ENCODE measurements at regions not wholly inside any gene's neighbourhood (a gene's known extent, or its start where the extent isn't known, plus 50 kb on each side); places are given as distances from the start of the nearest gene placed in this dataset.

DNA sequence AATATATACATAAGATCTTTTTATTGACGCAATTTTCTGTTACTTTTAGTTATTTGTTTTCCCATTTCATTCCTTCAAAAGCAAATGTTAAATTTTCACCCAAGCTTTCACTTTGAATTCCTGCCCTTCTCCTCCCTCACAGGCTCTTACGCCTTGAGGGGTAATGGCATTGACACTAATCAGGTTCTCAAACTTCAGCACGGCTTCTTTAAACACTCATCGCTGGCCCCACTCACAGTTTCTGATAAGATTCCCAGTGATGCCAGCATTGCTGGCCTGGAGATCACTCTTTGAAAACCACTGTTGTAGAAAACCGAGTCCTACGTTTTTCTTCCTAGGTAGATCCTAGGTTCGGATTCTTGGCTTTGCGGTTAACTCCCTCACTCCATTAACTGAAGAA is 105.6 kb upstream of the EPB41L3 start:
- no peak overlapping the region for H3K27ac ChIP-seq
- DNase-seq (ENCODE audit: low read depth, low spot score) = no peak

DNA sequence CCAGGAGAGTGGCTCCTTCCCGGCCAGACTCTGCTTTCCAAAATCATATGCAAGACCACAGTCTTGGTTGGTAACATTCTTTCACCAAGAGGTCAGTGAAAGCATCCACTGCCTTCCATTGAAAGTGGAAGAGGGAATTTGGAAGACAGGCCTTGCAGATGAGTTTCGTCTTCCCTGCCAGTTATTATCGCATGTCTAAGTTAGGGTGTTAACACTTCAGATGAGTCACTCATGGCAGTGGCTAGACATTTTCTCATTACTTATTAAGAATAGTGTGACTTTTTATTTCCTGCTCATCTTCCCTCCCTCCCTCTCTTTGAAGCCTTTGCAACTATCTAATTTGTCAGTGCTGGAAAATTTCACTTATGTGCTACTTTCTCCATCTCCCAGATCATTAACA is 102.9 kb upstream of the EPB41L3 start:
- DNase-seq (ENCODE audit: low read depth, low spot score) = no peak
- H3K27ac ChIP-seq = no peak overlapping the region

DNA sequence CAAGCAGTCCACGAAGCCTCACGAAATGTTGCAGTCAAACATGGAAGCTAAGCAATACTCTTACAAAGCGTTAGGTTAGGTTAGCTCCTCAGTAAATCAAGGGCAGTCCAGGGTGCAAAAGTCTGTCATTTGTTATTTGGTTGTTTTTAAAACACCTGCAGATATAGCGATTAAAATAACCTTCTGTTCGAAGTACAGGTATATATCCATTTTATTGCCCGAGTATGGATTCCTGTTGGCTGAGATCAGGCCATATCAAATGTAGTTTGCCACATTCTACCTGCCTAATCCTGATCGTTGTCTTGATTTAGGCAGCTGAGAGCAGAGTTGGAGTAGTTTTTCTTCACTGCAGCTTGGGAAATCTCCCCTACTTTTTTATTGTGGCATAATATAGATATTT is 99.5 kb upstream of the EPB41L3 start:
- no peak overlapping the region for H3K27ac ChIP-seq
- no peak for DNase-seq (ENCODE audit: low read depth, low spot score)

DNA sequence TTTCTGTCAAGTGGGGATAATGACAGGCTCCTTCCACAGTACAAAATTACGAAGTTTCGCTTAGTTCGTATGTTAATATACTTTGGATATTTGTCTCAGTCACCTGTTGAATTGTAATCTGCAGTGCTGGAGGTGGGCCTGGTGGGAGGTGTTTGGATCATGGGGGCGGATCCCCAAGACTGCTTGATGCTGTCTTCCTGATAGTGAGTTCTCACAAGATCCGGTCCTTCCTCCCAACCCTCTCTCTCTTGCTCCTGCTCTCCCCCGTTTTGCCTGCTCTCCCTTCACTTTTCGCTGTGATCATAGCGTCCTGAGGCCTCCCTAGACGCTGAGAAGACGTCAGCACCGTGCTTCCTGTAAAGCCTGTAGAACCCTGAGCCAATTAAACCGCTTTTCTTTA is 97.1 kb upstream of the EPB41L3 start:
- H3K27ac ChIP-seq = no peak overlapping the region
- DNase-seq (ENCODE audit: low read depth, low spot score) = no peak

DNA sequence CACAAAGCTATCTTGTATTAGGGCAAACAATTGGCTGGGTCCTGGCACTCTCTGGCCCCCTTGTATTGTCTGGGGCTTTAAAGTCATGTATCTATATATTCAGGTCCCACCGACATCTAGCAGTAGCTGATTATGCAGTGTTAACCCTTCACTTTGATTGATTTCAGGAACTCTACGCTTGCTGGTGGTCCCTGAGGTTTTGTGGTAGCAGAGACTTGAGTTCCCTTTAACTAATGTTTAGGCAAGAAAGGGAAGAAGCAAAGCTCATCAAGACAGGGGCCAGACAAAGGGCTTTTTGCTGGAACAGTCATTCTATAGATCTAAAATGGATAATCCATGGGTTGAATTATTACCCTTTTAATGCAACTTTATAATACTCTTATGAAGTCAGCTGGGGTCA is 95.3 kb upstream of the EPB41L3 start:
- DNase-seq (ENCODE audit: low read depth, low spot score) = no peak
- H3K27ac ChIP-seq = no peak overlapping the region

DNA sequence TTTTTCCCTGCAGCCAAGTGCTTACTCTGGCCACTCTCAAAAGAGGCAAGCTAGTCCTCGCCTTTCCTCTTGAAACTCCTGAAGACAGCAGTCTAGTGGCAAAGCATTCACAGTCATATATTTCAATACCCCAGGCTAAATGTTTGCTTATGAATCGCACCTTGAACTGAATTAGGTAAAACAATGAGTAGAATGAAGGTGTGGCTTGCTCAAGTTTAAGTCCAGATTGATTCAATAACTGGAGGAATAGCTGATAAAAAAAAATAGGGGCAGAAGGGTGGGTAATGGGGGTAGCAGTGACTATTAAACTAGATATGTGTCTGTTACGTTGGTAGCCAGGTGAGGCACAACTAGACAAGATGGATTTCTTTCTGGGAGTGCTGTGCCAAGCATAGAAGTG is 88.2 kb upstream of the EPB41L3 start:
- no peak overlapping the region for H3K27ac ChIP-seq
- DNase-seq (ENCODE audit: low read depth, low spot score) = no peak

DNA sequence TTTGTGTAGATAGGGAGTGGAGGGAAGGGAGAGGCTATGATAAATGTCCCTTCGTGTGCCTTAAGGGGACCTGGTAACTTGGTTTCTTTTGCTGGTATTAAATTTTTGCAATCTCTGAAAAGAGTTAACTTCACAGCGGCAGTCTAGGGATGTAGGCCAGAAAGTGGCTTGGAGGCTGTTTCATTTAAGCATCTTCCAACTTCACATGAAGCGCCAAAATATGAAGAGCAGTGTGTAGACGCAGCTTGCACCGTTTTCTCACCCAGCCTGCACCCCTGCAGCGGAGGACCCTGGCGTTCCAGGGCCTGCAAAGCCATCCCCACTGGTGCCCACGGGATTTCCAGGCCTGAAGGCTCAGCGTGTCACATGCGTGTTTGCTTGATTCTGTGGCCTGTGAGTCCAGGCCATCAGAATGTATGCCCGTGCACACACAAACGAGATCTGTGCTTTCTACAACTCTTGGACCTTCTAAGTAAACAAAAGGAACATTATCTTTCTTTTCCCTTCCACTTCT is 87.2 kb upstream of the EPB41L3 start:
- no peak for DNase-seq (ENCODE audit: low read depth, low spot score)
- H3K27ac ChIP-seq = no peak overlapping the region

DNA sequence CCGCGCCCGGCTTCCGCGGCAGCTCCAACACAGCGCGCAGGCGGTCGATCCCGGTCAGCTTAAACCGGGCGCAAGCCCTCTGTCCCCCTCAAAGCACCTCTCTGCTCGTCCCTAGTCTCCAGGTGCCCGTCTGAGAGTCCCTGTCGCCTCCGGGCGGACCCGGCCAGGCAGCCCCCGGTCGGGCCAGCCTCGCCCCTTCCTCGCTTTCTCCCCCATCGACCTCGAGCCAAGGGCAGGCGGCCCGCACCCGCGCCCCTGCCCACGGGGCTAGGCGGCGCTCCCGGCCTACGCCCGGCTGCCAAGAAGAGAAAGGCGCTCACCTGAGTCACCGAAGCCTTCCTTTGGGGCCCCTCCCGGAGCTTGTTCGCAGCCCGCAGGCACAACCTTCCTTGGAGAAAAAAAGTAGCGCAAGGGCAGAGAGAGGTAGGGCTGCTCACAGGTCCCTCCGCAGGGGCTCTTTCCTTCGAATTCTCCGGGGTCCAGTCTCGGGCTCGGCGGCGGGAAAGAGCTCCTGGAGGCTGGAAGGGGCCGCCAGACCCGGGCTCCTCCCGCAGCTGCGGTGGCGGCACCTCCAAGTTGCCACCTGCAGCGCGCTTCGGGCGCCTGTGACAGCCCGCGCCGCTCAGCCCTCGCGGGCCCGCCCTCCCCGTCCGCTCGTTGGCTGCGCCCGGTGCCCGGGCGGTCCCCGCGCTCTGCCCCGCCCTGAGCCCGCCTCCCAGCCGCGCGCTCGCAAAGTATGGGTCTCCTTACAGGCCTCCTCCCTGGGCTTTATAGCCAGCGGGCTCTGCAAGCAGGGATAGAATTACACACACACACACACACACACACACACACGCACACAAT is 86.5 kb upstream of the EPB41L3 start:
- no peak for DNase-seq (ENCODE audit: low read depth, low spot score)
- H3K27ac ChIP-seq = no peak overlapping the region

DNA sequence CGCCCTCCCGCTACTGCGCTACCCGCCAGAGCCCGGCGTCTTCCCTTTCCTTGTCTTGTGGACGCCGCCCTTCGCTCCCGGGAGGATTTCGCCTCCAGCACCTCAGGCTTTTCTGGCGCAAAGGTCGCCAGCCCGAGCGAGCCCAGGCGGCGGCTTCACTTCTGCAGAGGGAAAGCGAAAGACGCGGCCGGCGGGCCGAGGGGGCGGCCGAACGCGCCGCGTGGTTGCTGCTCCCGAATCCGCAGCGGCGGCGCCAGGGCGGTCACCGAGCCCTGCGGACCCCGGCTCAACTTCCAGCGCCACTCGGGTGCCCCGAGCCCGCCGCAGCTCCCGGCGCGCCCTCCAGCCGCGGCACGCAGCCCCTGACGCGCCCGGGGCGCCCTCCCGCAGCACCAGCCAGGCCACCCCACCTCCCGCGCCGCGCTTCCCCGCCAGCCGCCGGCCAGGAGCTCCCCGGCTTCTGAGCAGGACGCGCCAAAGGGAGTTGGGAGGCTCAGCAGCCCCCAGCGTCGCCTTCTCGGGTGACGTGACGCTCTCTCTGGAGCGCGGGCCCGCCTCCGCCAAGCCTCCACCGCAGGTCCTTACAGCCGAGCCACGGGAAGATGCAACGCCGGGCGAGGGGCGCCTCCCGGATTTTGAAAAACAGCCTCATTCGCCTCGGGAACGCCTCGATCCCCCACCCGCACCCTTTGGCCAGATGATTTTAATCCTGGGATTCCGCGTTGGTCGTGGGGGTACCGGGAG is 84.9 kb upstream of the EPB41L3 start:
- DNase-seq (ENCODE audit: low read depth, low spot score) = no peak
- H3K27ac ChIP-seq = no peak overlapping the region

DNA sequence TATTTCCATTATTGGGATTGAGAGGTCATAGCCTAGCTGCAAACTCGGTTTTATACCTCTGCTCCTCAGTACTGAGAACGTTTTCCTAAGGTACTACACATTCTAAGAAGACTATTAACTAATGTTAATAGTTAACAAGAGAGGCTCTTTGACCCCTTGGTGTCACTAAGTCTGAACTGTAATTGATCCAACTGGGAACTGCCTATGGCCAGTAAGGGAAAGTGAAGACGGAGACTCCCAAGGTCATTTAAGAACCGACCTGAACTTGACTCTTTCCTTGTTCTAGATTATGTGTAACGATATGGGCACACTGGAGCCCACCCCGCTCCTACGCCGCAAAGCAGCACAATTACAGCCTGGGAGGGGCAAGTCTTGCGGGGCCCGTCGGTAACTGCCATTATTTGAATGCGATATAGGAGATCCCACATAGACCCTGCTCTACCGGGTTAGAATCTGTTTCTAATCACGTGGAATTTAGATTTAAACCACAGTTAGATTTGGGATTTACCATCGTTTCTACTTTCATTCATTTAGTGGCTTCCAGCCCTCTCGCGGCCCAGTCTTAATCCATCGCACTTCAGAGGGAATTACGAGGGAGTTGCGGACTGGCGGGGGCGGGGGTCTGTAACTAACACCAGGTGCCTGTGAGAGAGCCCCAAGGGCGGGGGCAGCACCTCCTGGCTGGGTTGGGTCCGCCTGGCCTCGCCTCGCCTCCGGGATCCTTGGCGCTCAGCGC is 84.1 kb upstream of the EPB41L3 start:
- no peak overlapping the region for H3K27ac ChIP-seq
- DNase-seq (ENCODE audit: low read depth, low spot score) = no peak

DNA sequence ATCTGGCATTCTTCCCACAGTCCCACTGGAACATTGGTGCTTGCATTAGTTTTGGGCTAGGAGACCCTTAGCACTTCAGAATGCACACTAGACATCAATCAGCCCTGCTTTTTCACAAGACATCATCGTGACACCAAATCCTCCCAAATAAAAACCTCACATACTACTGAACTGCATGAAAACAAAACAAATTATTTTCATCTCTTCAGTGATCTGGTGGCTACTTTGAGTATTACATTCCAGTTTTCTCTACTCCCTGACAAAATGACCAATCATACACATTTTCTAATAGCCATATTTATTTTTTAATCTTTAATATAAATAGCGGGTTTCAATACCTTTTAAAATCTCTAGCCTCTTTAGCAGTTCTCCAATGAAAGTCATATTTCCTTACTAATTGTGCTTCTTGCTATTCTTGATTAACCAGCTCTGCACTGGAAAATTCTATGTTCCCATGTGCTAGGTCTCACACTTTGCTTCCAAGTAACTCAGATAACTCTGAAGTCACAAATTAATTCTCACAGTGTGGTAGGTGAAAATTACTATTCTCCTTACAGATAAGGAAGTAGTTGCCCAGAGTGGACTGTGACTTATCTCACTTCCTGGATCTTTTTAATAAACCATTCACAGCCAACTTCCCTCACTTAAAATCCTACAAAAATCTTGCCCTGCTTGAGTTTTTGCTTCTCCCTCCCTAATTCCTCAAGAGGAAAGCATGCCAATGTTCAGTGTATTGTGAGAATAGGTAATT is 82.5 kb upstream of the EPB41L3 start:
- no peak for DNase-seq (ENCODE audit: low read depth, low spot score)
- no peak overlapping the region for H3K27ac ChIP-seq

DNA sequence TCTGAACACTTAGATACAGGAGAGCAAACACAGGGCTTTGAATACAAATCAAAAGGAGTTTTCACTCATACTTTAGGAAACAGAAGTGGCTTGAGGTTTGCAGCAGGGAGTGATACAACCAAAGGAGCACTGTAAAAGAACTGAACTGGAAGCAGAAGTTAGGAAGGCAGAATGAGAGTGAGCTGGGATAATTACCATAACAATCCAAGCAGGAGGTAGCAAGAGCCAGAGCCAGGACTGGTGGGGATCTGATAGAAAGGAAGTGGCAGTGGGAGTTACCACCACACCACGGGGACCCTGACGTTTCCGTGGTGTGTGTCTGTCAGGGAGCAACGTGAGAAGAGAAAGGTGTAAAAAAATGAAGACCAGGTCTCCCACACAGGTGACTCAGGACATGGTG is 81.3 kb upstream of the EPB41L3 start:
- H3K27ac ChIP-seq = no peak overlapping the region
- no peak for DNase-seq (ENCODE audit: low read depth, low spot score)

DNA sequence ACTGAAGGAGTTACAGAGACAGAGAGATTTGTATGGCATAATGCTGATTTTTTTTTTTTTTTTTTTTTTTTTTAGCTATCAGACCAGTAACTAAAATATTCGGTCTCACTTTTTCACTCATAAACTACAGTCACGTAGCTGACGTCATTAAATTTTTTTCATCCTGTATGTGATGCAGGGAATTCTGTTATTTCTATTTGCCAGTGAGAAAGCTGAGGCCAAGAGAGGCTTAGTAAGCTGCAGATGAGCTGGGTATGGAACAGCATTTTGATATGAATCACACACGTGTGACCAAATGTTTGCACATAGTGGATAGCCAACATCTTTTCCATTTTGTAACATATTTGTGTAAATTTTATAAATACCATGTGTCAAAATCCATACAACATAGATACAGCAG is 79.1 kb upstream of the EPB41L3 start:
- DNase-seq (ENCODE audit: low read depth, low spot score) = no peak
- H3K27ac ChIP-seq = no peak overlapping the region

DNA sequence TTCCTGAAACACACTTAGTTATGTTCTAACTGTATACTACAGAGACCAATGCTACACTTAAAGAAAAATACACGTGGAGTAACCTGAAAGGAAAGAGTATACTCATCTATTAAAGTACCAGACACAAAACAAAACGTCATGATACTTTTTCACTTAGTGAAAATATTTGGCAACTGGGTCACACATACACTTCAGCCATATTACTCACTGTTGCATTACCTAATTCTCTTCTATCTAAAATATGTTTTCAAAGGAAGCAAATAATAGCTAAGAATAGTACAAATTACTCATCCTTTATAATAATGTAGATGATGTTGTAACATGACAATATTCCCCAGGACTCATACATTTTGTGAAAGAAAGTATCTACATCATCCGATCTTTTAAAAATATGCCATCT is 76.5 kb upstream of the EPB41L3 start:
- H3K27ac ChIP-seq = no peak overlapping the region
- DNase-seq (ENCODE audit: low read depth, low spot score) = peak; percentile 14

DNA sequence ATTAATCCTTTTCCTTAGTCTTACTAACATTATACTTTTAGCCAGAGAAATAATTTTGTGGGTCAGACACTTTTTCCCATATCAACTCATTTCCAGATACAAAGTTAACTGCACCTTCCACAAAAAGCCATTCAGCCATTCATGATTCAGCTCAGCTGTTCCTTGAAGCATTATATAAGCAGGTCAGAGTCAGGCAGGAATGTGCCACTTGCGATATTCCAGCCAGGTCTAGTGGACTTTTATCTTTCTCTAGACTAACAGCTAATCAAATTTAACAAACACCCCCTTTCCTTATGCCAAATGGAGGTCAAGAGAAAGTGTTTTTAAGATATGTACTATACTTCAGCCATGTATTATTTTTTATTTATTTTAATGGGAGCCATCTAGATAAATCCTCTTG is 75.6 kb upstream of the EPB41L3 start:
- DNase-seq (ENCODE audit: low read depth, low spot score) = no peak
- no peak overlapping the region for H3K27ac ChIP-seq

DNA sequence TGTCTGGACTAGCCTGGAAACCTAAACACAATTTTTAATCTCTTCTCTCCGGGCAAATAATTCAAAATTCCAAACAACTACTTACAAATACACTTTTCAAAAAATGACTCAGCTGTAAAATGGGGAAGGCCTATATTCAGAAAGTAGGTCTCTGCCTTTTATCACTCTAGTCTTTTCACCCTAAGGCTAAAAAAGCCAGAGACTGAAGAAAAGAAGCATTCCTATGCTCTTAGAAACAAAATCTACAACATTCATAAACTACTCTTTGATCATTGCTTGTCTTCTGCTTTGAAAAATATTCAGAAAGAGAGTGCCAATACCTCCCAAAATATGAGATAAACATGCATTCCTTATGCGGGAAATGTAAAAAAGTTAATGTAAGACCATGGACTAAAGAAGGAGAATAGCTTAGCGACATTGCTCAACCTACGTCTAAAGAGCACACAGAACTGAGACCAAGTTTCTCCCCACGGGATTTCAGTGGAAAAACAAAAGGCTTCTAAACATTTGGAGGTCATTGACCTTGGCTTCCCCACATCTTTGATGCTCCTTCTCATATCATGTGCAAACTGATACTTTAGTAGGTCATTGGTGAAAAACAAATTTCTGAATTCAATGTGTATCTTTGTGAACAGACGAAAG is 74.4 kb upstream of the EPB41L3 start:
- H3K27ac ChIP-seq = no peak overlapping the region
- no peak for DNase-seq (ENCODE audit: low read depth, low spot score)

DNA sequence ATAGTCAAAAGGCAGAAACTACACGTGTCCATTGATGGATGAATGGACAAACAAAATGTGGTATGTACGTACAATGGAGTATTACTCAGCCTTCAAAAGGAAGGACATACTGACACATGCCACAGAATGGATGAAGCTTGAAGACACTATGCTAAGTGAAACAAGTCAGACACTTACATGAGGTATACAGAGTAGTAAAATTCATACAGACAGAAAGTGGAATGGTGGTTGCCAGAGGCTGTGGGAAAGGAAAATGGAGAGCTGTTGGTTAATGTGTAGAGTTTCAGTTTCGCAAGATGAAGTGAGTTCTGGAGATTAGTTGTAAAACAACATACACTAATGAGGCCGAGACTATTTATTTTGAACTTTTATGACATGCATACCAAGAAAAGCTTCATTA is 67.4 kb upstream of the EPB41L3 start:
- DNase-seq (ENCODE audit: low read depth, low spot score) = no peak
- H3K27ac ChIP-seq = no peak overlapping the region

DNA sequence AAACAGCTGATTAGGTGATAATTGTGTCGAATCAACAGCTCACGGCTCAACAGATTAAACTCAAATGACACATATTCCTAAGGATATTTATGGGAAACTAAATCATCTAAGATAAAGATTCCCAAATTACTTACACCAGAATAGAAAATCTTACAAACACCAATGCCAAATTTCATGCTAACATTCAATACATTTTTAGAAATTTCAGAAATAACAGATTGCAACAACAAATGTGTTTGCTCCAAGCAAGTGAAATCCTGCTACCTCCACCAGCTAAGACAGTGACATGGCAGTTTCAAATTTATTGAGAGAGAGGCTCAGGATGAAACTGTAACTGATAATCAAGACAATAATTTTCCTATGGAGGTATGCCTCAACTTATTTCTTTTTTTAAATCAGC is 65.0 kb upstream of the EPB41L3 start:
- no peak overlapping the region for H3K27ac ChIP-seq
- no peak for DNase-seq (ENCODE audit: low read depth, low spot score)

DNA sequence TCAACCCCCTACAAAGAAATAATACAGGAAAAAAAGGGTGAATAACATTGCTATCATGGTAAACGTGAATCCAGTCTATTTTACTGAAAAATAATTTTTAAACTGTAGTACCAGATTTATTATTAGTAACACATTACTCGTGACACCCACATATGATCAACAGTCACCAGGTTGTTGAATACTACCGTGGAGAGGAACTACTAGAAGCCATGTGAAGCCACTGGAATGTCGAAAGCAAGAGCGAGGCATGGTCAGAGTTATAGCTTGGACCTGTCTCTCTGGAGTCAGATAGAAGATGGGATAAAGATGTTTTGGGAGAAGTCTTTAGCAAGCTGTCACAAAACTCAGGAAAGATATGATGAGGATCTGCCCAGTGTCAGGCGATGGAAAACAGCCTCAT is 63.2 kb upstream of the EPB41L3 start:
- no peak overlapping the region for H3K27ac ChIP-seq
- no peak for DNase-seq (ENCODE audit: low read depth, low spot score)

DNA sequence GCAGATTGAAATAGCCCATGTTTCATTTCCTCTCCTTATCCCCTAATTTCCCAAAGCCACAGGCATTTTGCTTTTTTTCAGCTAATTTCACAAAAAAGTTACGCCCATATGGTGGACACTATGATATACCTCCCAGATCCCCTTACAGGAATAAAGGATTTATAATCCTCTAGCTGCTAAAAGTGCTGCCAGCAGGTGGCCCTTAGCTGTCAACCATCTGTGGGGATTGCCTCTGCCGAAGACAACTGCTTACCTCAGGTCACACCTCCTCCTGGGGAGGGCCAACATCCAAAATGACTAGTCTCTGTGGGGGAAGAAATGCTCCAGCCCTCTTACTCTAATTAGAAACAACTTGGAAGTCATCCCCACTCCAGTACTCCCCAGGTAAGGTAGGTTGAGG is 61.0 kb upstream of the EPB41L3 start:
- DNase-seq (ENCODE audit: low read depth, low spot score) = no peak

More for the DNA sequence above, 61.0 kb upstream of the EPB41L3 start:
- H3K27ac ChIP-seq = no peak overlapping the region

Measured in epithelial cell of prostate (primary cell).